GM23338 (cell line): ENCODE measurements at regions not wholly inside any gene's neighbourhood (a gene's known extent, or its start where the extent isn't known, plus 50 kb on each side); places are given as distances from the start of the nearest gene placed in this dataset.

ENCODE experiments used
- ATAC-seq: fragments of 200-7000 bp; cut with Tn5 transposase; 3 replicates; pipeline ENCODE4 v1.9.1; 2020
- DNase-seq: peaks from one replicate; pipeline ENCODE4 v3.0.0-alpha.2; 2015; ENCODE audit warnings: low spot score
- H2AFZ ChIP-seq: fragments of 200-600 bp; sonication (generic); 2 replicates; pipeline ENCODE4 v1.8.0; 2016; ENCODE audit warnings: antibody characterized with exemption, mild to moderate bottlenecking, moderate library complexity
- H3F3A ChIP-seq: fragments of 200-600 bp; sonication (generic); replicated peaks from 2 replicates; pipeline ENCODE4 v1.8.0; 2017; ENCODE audit warnings: antibody characterized with exemption, mixed run types, low read depth
- H3K27ac ChIP-seq: fragments of 200-600 bp; sonication (generic); 2 replicates; pipeline ENCODE4 v1.6.1; 2016; ENCODE audit warnings: low read depth
- H3K27me3 ChIP-seq: fragments of 200-600 bp; sonication (generic); 2 replicates; pipeline ENCODE4 v1.8.0; 2016; ENCODE audit warnings: mild to moderate bottlenecking, mixed run types, moderate library complexity; ENCODE audit not compliant: insufficient read depth
- H3K36me3 ChIP-seq: fragments of 200-600 bp; sonication (generic); 2 replicates; pipeline ENCODE4 v1.8.0; 2016; ENCODE audit warnings: mild to moderate bottlenecking; ENCODE audit not compliant: insufficient read depth
- H3K4me1 ChIP-seq: fragments of 200-600 bp; sonication (generic); 2 replicates; pipeline ENCODE4 v1.8.0; 2016; ENCODE audit warnings: mild to moderate bottlenecking, moderate library complexity; ENCODE audit not compliant: insufficient read depth
- H3K4me2 ChIP-seq: fragments of 200-600 bp; sonication (generic); 2 replicates; pipeline ENCODE4 v1.7.1; 2017; ENCODE audit warnings: mixed run types
- H3K4me3 ChIP-seq: fragments of 200-600 bp; sonication (generic); 2 replicates; pipeline ENCODE4 v1.6.1; 2016; ENCODE audit warnings: mixed run types
- H3K79me2 ChIP-seq: fragments of 200-600 bp; sonication (generic); replicated peaks from 2 replicates; pipeline ENCODE4 v1.8.0; 2017; ENCODE audit warnings: mild to moderate bottlenecking; ENCODE audit not compliant: insufficient read depth
- H3K9me2 ChIP-seq: fragments of 200-600 bp; sonication (generic); 2 replicates; pipeline ENCODE4 v1.8.0; 2017; ENCODE audit not compliant: insufficient read depth
- H4K20me1 ChIP-seq: fragments of 200-600 bp; sonication (generic); replicated peaks from 2 replicates; pipeline ENCODE4 v1.8.0; 2017; ENCODE audit warnings: mild to moderate bottlenecking; ENCODE audit not compliant: insufficient read depth
- H3K27ac Mint-ChIP-seq: 2 replicates; pipeline ENCODE4 v1.8.0; 2020; ENCODE audit warnings: inconsistent platforms, mild to moderate bottlenecking, moderate library complexity, mixed read lengths
- H3K27me3 Mint-ChIP-seq: 3 replicates; pipeline ENCODE4 v1.8.0; 2022; ENCODE audit warnings: low read depth, mild to moderate bottlenecking, moderate library complexity, mixed read lengths, inconsistent platforms; ENCODE audit not compliant: insufficient read depth, poor library complexity
- H3K36me3 Mint-ChIP-seq: 3 replicates; pipeline ENCODE4 v1.8.0; 2021; ENCODE audit warnings: low read depth, mild to moderate bottlenecking, inconsistent platforms, moderate library complexity, mixed read lengths
- H3K4me1 Mint-ChIP-seq: 3 replicates; pipeline ENCODE4 v1.8.0; 2020; ENCODE audit warnings: mild to moderate bottlenecking, inconsistent platforms, mixed read lengths
- H3K4me3 Mint-ChIP-seq: 3 replicates; pipeline ENCODE4 v1.8.0; 2021; ENCODE audit warnings: moderate library complexity, mild to moderate bottlenecking, inconsistent platforms, mixed read lengths
- H3K9me3 Mint-ChIP-seq: 3 replicates; pipeline ENCODE4 v1.8.0; 2020; ENCODE audit warnings: moderate library complexity, mild to moderate bottlenecking, inconsistent platforms, mixed read lengths
- CREB1 ChIP-seq: fragments of 250-450 bp; sonication (Bioruptor Pico); IDR thresholded peaks from 2 replicates; pipeline ENCODE4 v1.5.0; 2020; ENCODE audit warnings: low read depth, mild to moderate bottlenecking, moderate library complexity
- EZH2 ChIP-seq: fragments of 200-600 bp; sonication (generic); IDR thresholded peaks from one replicate; pipeline ENCODE4 v1.8.0; 2017; ENCODE audit warnings: antibody characterized with exemption, mild to moderate bottlenecking, low read depth; ENCODE audit not compliant: unreplicated experiment
- EZH2phosphoT487 ChIP-seq: fragments of 200-600 bp; sonication (generic); IDR thresholded peaks from one replicate; pipeline ENCODE4 v1.8.1; 2018; ENCODE audit warnings: antibody characterized with exemption; ENCODE audit not compliant: unreplicated experiment
- JUNB ChIP-seq: IDR thresholded peaks from one replicate; pipeline ENCODE4 v1.6.1; 2016; ENCODE audit warnings: antibody characterized with exemption; ENCODE audit not compliant: unreplicated experiment
- NANOG ChIP-seq: IDR thresholded peaks from 2 replicates; pipeline ENCODE4 v1.6.1; 2016; ENCODE audit warnings: antibody characterized with exemption, borderline replicate concordance
- POLR2AphosphoS5 ChIP-seq: IDR thresholded peaks from 2 replicates; pipeline ENCODE4 v1.6.1; 2016; ENCODE audit warnings: antibody characterized with exemption, low read depth
- STAT1 ChIP-seq: IDR thresholded peaks from one replicate; pipeline ENCODE4 v1.6.1; 2016; ENCODE audit warnings: antibody characterized with exemption; ENCODE audit not compliant: unreplicated experiment
- ZNF114 ChIP-seq: fragments of 250-450 bp; sonication (Bioruptor Pico); IDR thresholded peaks from 2 replicates; pipeline ENCODE4 v1.5.0; 2020; ENCODE audit warnings: mild to moderate bottlenecking, moderate library complexity
- ZNF331 ChIP-seq: fragments of 250-450 bp; sonication (Bioruptor Pico); IDR thresholded peaks from 2 replicates; pipeline ENCODE4 v1.5.0; 2020; ENCODE audit warnings: low read depth, mild to moderate bottlenecking, moderate library complexity
- TF ChIP-seq, protein P1 (sequence below): IDR thresholded peaks from one replicate; pipeline ENCODE4 v1.6.1; 2018; ENCODE audit warnings: antibody characterized with exemption; ENCODE audit not compliant: unreplicated experiment
- TF ChIP-seq, protein P2 (sequence below): IDR thresholded peaks from 2 replicates; pipeline ENCODE4 v1.6.1; 2016; ENCODE audit warnings: antibody characterized with exemption
- TF ChIP-seq, protein P3 (sequence below): fragments of 250-450 bp; sonication (Bioruptor Pico); IDR thresholded peaks from 2 replicates; pipeline ENCODE4 v1.5.0; 2020; ENCODE audit warnings: mild to moderate bottlenecking, moderate library complexity
- TF ChIP-seq, protein P4 (sequence below), 2 experiments: fragments of 200-600 bp in 1 of 2; sonication (generic) in 1 of 2; conservative IDR thresholded peaks; 2 replicates each; pipeline versions ENCODE4 v1.5.1 to v1.6.1; 2016 to 2017; ENCODE audit warnings: antibody characterized with exemption in 2 of 2, low read depth in 2 of 2, mild to moderate bottlenecking in 2 of 2, moderate library complexity in 1 of 2

DNA sequence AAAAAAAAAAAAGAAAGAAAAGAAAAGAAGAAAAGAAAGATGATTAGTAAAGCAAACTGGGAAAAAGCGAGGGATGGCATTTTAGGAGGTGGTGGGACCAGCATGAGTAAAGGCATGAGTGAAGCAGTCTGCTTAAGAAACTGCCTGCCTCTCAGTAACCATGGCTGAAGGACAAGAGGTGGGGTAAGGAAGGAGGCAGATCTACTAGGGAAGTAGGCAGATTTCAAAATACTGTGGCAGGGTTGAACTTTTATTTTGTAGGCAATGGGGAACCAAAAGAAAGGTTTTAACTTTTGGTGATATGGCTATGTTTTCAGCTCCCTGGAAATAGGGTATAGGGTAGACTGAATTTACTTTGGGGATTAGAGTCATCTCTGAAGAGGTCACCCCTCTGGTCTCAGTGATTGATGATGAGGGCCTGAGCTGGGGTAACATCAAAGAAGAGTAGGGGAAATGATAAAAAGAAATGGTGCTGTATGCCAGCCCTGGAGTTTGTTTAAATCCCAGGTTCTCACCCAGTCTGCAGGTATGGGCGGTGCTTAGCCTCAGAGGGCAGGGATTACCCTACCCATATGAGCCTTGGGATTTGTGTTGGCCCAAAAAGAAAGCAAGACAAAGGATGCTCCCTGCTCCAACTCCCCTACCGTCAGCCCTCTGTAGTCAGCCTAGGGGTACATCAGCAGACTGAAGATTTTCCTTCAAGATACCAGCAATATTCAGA, 316.2 kb downstream of the CWC27 start:
- no peak overlapping the region for H3K4me3 Mint-ChIP-seq
- peak; percentile 71 for ATAC-seq

More for the DNA sequence above, 316.2 kb downstream of the CWC27 start:
- Histone ChIP-seq H3F3A (no peaks in the 10 kb centered on the region), H3K4me2 (no peak overlapping the region), H3K9me2 (0 out of 2 replicates have a peak, but pooled peaks cover 5% of the 10 kb centered on the region), H3K4me1 (no peaks in the 10 kb centered on the region), H3K36me3 (no peaks in the 10 kb centered on the region), H2AFZ (peak overlapping the region; percentile 1; the same call in 1 of the 2 replicates), H4K20me1 (no peaks in the 10 kb centered on the region), H3K4me3 (no peak overlapping the region), H3K27ac (no peak overlapping the region), H3K27me3 (no peaks in the 10 kb centered on the region), H3K79me2 (no peaks in the 10 kb centered on the region)
- Mint-ChIP-seq H3K27me3 (peaks cover 1% of the 10 kb centered on the region), H3K27ac (no peak overlapping the region), H3K36me3 (no peaks in the 10 kb centered on the region), H3K9me3 (no peaks in the 10 kb centered on the region), H3K4me1 (peaks cover 7% of the 10 kb centered on the region)
- DNase-seq = no peak
- TF ChIP-seq, protein P1, sequence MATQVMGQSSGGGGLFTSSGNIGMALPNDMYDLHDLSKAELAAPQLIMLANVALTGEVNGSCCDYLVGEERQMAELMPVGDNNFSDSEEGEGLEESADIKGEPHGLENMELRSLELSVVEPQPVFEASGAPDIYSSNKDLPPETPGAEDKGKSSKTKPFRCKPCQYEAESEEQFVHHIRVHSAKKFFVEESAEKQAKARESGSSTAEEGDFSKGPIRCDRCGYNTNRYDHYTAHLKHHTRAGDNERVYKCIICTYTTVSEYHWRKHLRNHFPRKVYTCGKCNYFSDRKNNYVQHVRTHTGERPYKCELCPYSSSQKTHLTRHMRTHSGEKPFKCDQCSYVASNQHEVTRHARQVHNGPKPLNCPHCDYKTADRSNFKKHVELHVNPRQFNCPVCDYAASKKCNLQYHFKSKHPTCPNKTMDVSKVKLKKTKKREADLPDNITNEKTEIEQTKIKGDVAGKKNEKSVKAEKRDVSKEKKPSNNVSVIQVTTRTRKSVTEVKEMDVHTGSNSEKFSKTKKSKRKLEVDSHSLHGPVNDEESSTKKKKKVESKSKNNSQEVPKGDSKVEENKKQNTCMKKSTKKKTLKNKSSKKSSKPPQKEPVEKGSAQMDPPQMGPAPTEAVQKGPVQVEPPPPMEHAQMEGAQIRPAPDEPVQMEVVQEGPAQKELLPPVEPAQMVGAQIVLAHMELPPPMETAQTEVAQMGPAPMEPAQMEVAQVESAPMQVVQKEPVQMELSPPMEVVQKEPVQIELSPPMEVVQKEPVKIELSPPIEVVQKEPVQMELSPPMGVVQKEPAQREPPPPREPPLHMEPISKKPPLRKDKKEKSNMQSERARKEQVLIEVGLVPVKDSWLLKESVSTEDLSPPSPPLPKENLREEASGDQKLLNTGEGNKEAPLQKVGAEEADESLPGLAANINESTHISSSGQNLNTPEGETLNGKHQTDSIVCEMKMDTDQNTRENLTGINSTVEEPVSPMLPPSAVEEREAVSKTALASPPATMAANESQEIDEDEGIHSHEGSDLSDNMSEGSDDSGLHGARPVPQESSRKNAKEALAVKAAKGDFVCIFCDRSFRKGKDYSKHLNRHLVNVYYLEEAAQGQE = no peak
- TF ChIP-seq, protein P2, sequence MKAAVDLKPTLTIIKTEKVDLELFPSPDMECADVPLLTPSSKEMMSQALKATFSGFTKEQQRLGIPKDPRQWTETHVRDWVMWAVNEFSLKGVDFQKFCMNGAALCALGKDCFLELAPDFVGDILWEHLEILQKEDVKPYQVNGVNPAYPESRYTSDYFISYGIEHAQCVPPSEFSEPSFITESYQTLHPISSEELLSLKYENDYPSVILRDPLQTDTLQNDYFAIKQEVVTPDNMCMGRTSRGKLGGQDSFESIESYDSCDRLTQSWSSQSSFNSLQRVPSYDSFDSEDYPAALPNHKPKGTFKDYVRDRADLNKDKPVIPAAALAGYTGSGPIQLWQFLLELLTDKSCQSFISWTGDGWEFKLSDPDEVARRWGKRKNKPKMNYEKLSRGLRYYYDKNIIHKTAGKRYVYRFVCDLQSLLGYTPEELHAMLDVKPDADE = no peak
- TF ChIP-seq POLR2AphosphoS5 (no peak), EZH2 (no peak), CREB1 (CRISPR knock-in tag) (no peak), ZNF114 (CRISPR knock-in tag) (no peak), NANOG (no peak), JUNB (no peak), EZH2phosphoT487 (no peak), ZNF331 (no peak), STAT1 (no peak)
- TF ChIP-seq, protein P3, sequence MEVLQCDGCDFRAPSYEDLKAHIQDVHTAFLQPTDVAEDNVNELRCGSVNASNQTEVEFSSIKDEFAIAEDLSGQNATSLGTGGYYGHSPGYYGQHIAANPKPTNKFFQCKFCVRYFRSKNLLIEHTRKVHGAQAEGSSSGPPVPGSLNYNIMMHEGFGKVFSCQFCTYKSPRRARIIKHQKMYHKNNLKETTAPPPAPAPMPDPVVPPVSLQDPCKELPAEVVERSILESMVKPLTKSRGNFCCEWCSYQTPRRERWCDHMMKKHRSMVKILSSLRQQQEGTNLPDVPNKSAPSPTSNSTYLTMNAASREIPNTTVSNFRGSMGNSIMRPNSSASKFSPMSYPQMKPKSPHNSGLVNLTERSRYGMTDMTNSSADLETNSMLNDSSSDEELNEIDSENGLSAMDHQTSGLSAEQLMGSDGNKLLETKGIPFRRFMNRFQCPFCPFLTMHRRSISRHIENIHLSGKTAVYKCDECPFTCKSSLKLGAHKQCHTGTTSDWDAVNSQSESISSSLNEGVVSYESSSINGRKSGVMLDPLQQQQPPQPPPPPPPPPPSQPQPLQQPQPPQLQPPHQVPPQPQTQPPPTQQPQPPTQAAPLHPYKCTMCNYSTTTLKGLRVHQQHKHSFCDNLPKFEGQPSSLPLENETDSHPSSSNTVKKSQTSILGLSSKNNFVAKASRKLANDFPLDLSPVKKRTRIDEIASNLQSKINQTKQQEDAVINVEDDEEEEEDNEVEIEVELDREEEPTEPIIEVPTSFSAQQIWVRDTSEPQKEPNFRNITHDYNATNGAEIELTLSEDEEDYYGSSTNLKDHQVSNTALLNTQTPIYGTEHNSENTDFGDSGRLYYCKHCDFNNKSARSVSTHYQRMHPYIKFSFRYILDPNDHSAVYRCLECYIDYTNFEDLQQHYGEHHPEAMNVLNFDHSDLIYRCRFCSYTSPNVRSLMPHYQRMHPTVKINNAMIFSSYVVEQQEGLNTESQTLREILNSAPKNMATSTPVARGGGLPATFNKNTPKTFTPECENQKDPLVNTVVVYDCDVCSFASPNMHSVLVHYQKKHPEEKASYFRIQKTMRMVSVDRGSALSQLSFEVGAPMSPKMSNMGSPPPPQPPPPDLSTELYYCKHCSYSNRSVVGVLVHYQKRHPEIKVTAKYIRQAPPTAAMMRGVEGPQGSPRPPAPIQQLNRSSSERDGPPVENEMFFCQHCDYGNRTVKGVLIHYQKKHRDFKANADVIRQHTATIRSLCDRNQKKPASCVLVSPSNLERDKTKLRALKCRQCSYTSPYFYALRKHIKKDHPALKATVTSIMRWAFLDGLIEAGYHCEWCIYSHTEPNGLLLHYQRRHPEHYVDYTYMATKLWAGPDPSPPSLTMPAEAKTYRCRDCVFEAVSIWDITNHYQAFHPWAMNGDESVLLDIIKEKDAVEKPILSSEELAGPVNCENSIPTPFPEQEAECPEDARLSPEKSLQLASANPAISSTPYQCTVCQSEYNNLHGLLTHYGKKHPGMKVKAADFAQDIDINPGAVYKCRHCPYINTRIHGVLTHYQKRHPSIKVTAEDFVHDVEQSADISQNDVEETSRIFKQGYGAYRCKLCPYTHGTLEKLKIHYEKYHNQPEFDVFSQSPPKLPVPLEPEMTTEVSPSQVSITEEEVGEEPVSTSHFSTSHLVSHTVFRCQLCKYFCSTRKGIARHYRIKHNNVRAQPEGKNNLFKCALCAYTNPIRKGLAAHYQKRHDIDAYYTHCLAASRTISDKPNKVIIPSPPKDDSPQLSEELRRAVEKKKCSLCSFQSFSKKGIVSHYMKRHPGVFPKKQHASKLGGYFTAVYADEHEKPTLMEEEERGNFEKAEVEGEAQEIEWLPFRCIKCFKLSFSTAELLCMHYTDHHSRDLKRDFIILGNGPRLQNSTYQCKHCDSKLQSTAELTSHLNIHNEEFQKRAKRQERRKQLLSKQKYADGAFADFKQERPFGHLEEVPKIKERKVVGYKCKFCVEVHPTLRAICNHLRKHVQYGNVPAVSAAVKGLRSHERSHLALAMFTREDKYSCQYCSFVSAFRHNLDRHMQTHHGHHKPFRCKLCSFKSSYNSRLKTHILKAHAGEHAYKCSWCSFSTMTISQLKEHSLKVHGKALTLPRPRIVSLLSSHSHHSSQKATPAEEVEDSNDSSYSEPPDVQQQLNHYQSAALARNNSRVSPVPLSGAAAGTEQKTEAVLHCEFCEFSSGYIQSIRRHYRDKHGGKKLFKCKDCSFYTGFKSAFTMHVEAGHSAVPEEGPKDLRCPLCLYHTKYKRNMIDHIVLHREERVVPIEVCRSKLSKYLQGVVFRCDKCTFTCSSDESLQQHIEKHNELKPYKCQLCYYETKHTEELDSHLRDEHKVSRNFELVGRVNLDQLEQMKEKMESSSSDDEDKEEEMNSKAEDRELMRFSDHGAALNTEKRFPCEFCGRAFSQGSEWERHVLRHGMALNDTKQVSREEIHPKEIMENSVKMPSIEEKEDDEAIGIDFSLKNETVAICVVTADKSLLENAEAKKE (CRISPR knock-in tag) = no peak
- TF ChIP-seq, protein P4, sequence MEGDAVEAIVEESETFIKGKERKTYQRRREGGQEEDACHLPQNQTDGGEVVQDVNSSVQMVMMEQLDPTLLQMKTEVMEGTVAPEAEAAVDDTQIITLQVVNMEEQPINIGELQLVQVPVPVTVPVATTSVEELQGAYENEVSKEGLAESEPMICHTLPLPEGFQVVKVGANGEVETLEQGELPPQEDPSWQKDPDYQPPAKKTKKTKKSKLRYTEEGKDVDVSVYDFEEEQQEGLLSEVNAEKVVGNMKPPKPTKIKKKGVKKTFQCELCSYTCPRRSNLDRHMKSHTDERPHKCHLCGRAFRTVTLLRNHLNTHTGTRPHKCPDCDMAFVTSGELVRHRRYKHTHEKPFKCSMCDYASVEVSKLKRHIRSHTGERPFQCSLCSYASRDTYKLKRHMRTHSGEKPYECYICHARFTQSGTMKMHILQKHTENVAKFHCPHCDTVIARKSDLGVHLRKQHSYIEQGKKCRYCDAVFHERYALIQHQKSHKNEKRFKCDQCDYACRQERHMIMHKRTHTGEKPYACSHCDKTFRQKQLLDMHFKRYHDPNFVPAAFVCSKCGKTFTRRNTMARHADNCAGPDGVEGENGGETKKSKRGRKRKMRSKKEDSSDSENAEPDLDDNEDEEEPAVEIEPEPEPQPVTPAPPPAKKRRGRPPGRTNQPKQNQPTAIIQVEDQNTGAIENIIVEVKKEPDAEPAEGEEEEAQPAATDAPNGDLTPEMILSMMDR (conservative IDR thresholded peaks at IDR 0.05; ENCODE audit: low read depth in 2 of 2) = no peak
